PC-9 (cell line): ENCODE measurements at regions not wholly inside any gene's neighbourhood (a gene's known extent, or its start where the extent isn't known, plus 50 kb on each side); places are given as distances from the start of the nearest gene placed in this dataset.
"Not testable (repeated sequence)": the region's sequence is repeated elsewhere in the genome, so short reads cannot be mapped to it uniquely, and the experiment has no call there.

ENCODE experiments used
- EZH2 ChIP-seq: fragments of 200-600 bp; sonication (generic); IDR thresholded peaks from 2 replicates; pipeline ENCODE4 v1.8.0; 2017; ENCODE audit warnings: antibody characterized with exemption, low read depth
- TF ChIP-seq, protein P1 (sequence below): fragments of 200-600 bp; sonication (generic); conservative IDR thresholded peaks from 2 replicates; pipeline ENCODE4 v1.6.1; 2017; ENCODE audit warnings: mixed run types, antibody characterized with exemption, mild to moderate bottlenecking, moderate library complexity

DNA sequence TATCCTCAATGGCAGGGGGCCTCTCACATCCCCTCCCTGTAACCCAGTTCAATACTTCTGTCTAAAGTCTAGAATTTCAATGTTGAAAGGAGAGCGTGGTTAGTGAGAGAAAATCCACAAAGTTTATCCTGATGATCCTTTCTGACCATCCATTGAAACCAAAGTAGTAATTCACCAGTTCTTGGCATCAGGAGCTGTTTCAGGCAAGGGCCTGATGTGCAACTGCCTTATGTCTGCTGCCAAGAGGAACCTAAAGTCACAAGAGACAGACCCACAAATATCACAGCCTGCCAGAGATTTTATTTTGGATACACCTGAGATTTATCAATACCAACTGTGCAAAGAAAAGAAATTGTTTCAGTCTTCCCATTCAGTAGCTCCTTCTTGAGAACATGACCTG is 68.3 kb upstream of the PLEKHM1 start:
- TF ChIP-seq, protein P1, sequence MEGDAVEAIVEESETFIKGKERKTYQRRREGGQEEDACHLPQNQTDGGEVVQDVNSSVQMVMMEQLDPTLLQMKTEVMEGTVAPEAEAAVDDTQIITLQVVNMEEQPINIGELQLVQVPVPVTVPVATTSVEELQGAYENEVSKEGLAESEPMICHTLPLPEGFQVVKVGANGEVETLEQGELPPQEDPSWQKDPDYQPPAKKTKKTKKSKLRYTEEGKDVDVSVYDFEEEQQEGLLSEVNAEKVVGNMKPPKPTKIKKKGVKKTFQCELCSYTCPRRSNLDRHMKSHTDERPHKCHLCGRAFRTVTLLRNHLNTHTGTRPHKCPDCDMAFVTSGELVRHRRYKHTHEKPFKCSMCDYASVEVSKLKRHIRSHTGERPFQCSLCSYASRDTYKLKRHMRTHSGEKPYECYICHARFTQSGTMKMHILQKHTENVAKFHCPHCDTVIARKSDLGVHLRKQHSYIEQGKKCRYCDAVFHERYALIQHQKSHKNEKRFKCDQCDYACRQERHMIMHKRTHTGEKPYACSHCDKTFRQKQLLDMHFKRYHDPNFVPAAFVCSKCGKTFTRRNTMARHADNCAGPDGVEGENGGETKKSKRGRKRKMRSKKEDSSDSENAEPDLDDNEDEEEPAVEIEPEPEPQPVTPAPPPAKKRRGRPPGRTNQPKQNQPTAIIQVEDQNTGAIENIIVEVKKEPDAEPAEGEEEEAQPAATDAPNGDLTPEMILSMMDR, result not testable (repeated sequence)
- not testable (repeated sequence) for TF ChIP-seq EZH2
